Calu3 (cell line): ENCODE measurements at regions not wholly inside any gene's neighbourhood (a gene's known extent, or its start where the extent isn't known, plus 50 kb on each side); places are given as distances from the start of the nearest gene placed in this dataset.

ENCODE experiments used
- BruUV-seq: library from RNA; stranded (reverse); fragments of 400-500 nt; replicated peaks from 2 replicates; lab custom pipeline; 2021; lab: Mats Ljungman, UMichigan
- CTCF ChIA-PET: fragments of 300-600 bp; sonication (Branson Sonifier 250); formaldehyde crosslinking; loops from one replicate; lab custom pipeline; 2022; ENCODE audit warnings: antibody characterized with exemption; lab: Charles Lee
- DNase-seq: peaks from one replicate; pipeline ENCODE4 v3.0.0; 2022
- H3K27ac Mint-ChIP-seq: one replicate; pipeline ENCODE4 v1.8.0; 2022; ENCODE audit warnings: mixed read lengths; ENCODE audit not compliant: unreplicated experiment
- H3K27me3 Mint-ChIP-seq: one replicate; pipeline ENCODE4 v1.8.0; 2022; ENCODE audit warnings: mixed read lengths; ENCODE audit not compliant: unreplicated experiment
- H3K36me3 Mint-ChIP-seq: one replicate; pipeline ENCODE4 v1.8.0; 2022; ENCODE audit warnings: mild to moderate bottlenecking, moderate library complexity, mixed read lengths; ENCODE audit not compliant: insufficient read depth, unreplicated experiment
- H3K4me1 Mint-ChIP-seq: one replicate; pipeline ENCODE4 v1.8.0; 2022; ENCODE audit warnings: mild to moderate bottlenecking, low read depth, mixed read lengths; ENCODE audit not compliant: unreplicated experiment
- H3K4me3 Mint-ChIP-seq: one replicate; pipeline ENCODE4 v1.8.0; 2022; ENCODE audit warnings: mild to moderate bottlenecking, low read depth, moderate library complexity, mixed read lengths; ENCODE audit not compliant: unreplicated experiment
- H3K9me3 Mint-ChIP-seq: one replicate; pipeline ENCODE4 v1.8.0; 2022; ENCODE audit warnings: low read depth, mixed read lengths; ENCODE audit not compliant: unreplicated experiment
- CTCF ChIP-seq: fragments of 200-600 bp; IDR thresholded peaks from one replicate; pipeline ENCODE4 v1.8.0; 2022; ENCODE audit warnings: antibody characterized with exemption; ENCODE audit not compliant: unreplicated experiment
- intact Hi-C: fragments of 100-400 bp; cut with micrococcal nuclease; formaldehyde crosslinking; loops from one replicate; pipeline ENCODE4 v1.10.0; 2022; ENCODE audit not compliant: unreplicated experiment

GRCh38 chr2:37523814-37524362 is 147.6 kb downstream of the CDC42EP3 start:
- Mint-ChIP-seq H3K36me3 (no peaks in the 10 kb centered on the region), H3K4me3 (no peak overlapping the region), H3K9me3 (no peaks in the 10 kb centered on the region), H3K27ac (no peak overlapping the region), H3K4me1 (no peaks in the 10 kb centered on the region), H3K27me3 (no peaks in the 10 kb centered on the region)
- DNase-seq: no peak
- CTCF ChIA-PET: no interaction called here
- intact Hi-C loops: no loop called here
- TF ChIP-seq CTCF: no peak
- BruUV-seq: no TSS peak

- H3K9me3 Mint-ChIP-seq: no peaks in the 10 kb centered on the region
- H3K27ac Mint-ChIP-seq: no peak overlapping the region
- no peak for DNase-seq
- no peaks in the 10 kb centered on the region for H3K27me3 Mint-ChIP-seq
- no TSS peak for BruUV-seq
- CTCF ChIA-PET: no interaction called here
- no peak overlapping the region for H3K4me3 Mint-ChIP-seq
- intact Hi-C loops: no loop called here
- TF ChIP-seq CTCF: no peak
- H3K36me3 Mint-ChIP-seq: no peaks in the 10 kb centered on the region
- no peaks in the 10 kb centered on the region for H3K4me1 Mint-ChIP-seq
Measured at GRCh38 chr2:37526323-37526722, 145.1 kb downstream of the CDC42EP3 start.

- Mint-ChIP-seq H3K27me3 (no peaks in the 10 kb centered on the region), H3K9me3 (no peaks in the 10 kb centered on the region), H3K4me3 (no peak overlapping the region), H3K36me3 (no peaks in the 10 kb centered on the region), H3K4me1 (no peaks in the 10 kb centered on the region), H3K27ac (no peak overlapping the region)
- CTCF ChIA-PET: no interaction called here
- intact Hi-C loops: no loop called here
- DNase-seq: no peak
- no TSS peak for BruUV-seq
- TF ChIP-seq CTCF: no peak
Measured at GRCh38 chr2:37526856-37527255, 144.6 kb downstream of the CDC42EP3 start.

- H3K4me1 Mint-ChIP-seq: no peaks in the 10 kb centered on the region
- H3K9me3 Mint-ChIP-seq: no peaks in the 10 kb centered on the region
- no peak for TF ChIP-seq CTCF
- no peak overlapping the region for H3K27ac Mint-ChIP-seq
- intact Hi-C loops: no loop called here
- no peak overlapping the region for H3K4me3 Mint-ChIP-seq
- no peak for DNase-seq
- H3K27me3 Mint-ChIP-seq: no peaks in the 10 kb centered on the region
- CTCF ChIA-PET: no interaction called here
- no peaks in the 10 kb centered on the region for H3K36me3 Mint-ChIP-seq
- no TSS peak for BruUV-seq
Measured at GRCh38 chr2:37527361-37527760, 144.1 kb downstream of the CDC42EP3 start.
